ENCODE measurements at regions not wholly inside any gene's neighbourhood (a gene's known extent, or its start where the extent isn't known, plus 50 kb on each side); places are given as distances from the start of the nearest gene placed in this dataset.

DNA sequence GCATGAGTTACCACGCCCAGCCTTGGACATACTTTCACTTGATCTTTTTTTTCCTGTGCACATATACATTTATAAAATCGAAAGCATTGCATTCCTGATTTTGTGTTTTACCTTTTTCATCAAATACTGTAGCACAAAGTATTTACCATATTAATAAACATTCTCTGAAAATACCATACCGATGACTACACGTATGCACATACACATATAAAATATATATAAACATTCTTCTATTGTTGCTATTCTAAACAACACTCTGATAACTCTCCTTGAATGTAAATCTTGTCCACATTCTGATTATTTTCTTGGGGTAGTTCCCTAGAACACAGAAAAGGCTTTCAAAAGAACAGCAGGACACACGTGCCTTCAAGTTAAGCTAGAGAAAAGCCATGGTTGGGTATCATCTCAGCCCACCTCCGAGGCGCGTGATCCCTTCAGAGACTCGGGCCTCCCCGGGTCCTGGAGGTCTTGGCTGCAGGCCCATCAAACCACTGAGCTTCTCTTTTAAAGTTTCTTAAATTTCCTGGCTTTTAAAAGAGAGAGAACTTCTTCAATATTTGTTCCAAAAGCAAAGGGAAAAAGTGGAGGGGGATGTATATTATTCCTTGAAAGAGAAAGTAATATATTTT lies 198.1 kb downstream of the MYLK4 start:
- Histone ChIP-seq H3K9me3 (no peaks in the 10 kb centered on the region), H3K4me3 (no peak overlapping the region), H3K4me1 (ENCODE audit: control insufficient read depth in 1 of 2, low read depth in 2 of 2) (peaks cover 4 to 16% of the 10 kb centered on the region in 2 donors), H3K36me3 (no peaks in the 10 kb centered on the region), H3K27ac (no peak overlapping the region), H3K27me3 (replicated peaks; ENCODE audit: insufficient read depth) (no peaks in the 10 kb centered on the region)
- no peak for ATAC-seq (ENCODE audit: insufficient number of reproducible peaks, low FRiP score, low read depth)
- no peak for DNase-seq (ENCODE audit: low spot score)
- TF ChIP-seq, protein P1, sequence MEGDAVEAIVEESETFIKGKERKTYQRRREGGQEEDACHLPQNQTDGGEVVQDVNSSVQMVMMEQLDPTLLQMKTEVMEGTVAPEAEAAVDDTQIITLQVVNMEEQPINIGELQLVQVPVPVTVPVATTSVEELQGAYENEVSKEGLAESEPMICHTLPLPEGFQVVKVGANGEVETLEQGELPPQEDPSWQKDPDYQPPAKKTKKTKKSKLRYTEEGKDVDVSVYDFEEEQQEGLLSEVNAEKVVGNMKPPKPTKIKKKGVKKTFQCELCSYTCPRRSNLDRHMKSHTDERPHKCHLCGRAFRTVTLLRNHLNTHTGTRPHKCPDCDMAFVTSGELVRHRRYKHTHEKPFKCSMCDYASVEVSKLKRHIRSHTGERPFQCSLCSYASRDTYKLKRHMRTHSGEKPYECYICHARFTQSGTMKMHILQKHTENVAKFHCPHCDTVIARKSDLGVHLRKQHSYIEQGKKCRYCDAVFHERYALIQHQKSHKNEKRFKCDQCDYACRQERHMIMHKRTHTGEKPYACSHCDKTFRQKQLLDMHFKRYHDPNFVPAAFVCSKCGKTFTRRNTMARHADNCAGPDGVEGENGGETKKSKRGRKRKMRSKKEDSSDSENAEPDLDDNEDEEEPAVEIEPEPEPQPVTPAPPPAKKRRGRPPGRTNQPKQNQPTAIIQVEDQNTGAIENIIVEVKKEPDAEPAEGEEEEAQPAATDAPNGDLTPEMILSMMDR (IDR thresholded peaks at IDR 0.05): no peak

DNA sequence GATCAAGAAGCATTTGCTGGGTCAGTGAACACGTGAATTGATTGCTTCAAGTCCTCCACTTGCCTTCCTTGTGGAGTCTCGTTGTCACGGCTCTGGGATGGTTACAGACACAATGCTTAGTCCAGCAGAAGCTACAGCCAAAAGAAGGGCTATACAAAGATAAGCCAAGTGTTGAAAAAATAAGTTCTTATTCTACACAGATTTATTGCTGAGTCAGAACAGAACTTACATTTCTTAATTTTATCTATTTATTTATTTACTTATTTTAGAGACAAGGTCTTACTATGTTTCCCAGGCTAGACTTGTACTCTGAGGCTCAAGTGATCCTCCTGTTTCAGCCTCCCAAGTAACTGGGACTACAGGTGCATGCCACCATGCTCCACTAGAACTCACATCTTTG lies 199.0 kb downstream of the MYLK4 start:
- Histone ChIP-seq H3K27me3 (replicated peaks; ENCODE audit: insufficient read depth) (no peaks in the 10 kb centered on the region), H3K9me3 (no peaks in the 10 kb centered on the region), H3K4me3 (no peak overlapping the region), H3K27ac (no peak overlapping the region), H3K4me1 (ENCODE audit: control insufficient read depth in 1 of 2, low read depth in 2 of 2) (peaks cover 4 to 11% of the 10 kb centered on the region in 2 donors), H3K36me3 (no peaks in the 10 kb centered on the region)
- DNase-seq (ENCODE audit: low spot score): no peak
- ATAC-seq (ENCODE audit: insufficient number of reproducible peaks, low FRiP score, low read depth): no peak
- TF ChIP-seq, protein P1 (IDR thresholded peaks at IDR 0.05): no peak

DNA sequence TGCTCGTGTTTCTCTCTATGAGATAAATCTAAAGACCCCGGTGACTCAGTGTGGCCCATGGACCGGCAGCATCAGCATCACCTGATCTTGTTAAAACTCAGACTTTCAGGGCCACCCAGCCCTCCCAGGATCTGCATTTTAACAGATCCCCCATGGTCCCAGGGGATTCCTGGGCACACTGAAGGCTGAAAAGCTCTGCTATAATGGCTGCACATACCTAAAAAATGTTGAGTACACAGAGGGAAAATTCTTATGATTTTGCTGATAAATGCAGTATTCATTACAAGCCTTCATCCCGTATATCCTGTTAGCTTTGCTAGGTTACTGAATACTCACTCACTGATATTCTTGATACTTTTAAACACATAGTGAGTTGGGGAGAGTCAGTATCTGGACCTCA lies 200.5 kb downstream of the MYLK4 start:
- ATAC-seq (ENCODE audit: insufficient number of reproducible peaks, low FRiP score, low read depth): no peak
- Histone ChIP-seq H3K4me3 (no peak overlapping the region), H3K27me3 (replicated peaks; ENCODE audit: insufficient read depth) (no peaks in the 10 kb centered on the region), H3K9me3 (no peaks in the 10 kb centered on the region), H3K27ac (no peak overlapping the region), H3K4me1 (ENCODE audit: control insufficient read depth in 1 of 2, low read depth in 2 of 2) (peaks cover 4 to 6% of the 10 kb centered on the region in 2 donors), H3K36me3 (no peaks in the 10 kb centered on the region)
- DNase-seq (ENCODE audit: low spot score): no peak
- TF ChIP-seq, protein P1 (IDR thresholded peaks at IDR 0.05): no peak

DNA sequence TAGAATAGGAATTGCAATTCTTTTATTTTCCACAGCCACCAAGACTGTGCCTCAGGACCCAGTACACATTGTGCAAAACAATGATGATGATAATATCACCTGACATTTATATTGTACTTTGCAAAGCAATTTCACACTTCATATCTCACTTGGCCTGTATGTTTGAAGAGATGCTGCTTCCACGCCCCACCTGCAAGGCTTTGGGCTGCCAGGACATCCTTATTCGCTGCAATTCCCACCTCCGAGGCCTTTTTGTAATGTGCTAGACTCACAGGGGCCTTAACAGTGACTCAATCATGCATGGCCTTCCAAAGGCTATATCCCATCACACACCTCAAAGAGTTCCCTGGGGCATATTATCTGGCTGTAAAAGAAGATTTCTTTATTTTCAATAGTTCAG lies 200.9 kb downstream of the MYLK4 start:
- Histone ChIP-seq H3K9me3 (no peaks in the 10 kb centered on the region), H3K27ac (no peak overlapping the region), H3K27me3 (replicated peaks; ENCODE audit: insufficient read depth) (no peaks in the 10 kb centered on the region), H3K4me3 (no peak overlapping the region), H3K36me3 (no peaks in the 10 kb centered on the region), H3K4me1 (ENCODE audit: control insufficient read depth in 1 of 2, low read depth in 2 of 2) (peaks cover 4 to 6% of the 10 kb centered on the region in 2 donors)
- ATAC-seq (ENCODE audit: insufficient number of reproducible peaks, low FRiP score, low read depth) (no peak), DNase-seq (ENCODE audit: low spot score) (no peak)
- TF ChIP-seq, protein P1 (IDR thresholded peaks at IDR 0.05): no peak

DNA sequence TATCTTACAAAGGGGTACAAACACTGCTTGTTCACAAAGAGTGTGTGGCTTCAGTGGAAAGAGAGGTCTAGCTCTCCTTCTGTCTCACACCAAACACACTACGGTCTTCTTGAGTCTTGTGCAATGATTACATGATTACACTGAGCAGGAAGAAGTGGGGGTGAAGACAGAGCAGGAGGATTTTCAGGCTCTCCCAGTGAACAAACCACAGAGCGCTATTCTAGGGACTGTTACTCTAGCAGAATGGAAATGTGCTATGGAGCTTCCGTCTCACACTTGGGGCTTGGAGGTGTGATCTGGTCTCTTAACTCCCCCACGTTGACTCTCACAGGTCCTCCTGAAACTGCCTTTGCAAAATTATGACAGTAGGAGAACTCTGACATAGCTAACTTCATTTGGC lies 203.4 kb downstream of the MYLK4 start:
- Histone ChIP-seq H3K36me3 (no peaks in the 10 kb centered on the region), H3K4me3 (no peak overlapping the region), H3K9me3 (no peaks in the 10 kb centered on the region), H3K27ac (no peak overlapping the region), H3K4me1 (ENCODE audit: control insufficient read depth in 1 of 2, low read depth in 2 of 2) (no peaks in the 10 kb centered on the region), H3K27me3 (replicated peaks; ENCODE audit: insufficient read depth) (no peaks in the 10 kb centered on the region)
- TF ChIP-seq, protein P1 (IDR thresholded peaks at IDR 0.05): no peak
- DNase-seq (ENCODE audit: low spot score) (no peak), ATAC-seq (ENCODE audit: insufficient number of reproducible peaks, low FRiP score, low read depth) (no peak)

Measured in thoracic aorta (tissue), 2 donors.